HG03354 (cell line): ENCODE measurements at regions not wholly inside any gene's neighbourhood (a gene's known extent, or its start where the extent isn't known, plus 50 kb on each side); places are given as distances from the start of the nearest gene placed in this dataset.

Source experiments
- ATAC-seq: cut with Tn5 transposase; IDR thresholded peaks from one replicate; pipeline ENCODE4 v1.9.1; 2021; ENCODE audit warnings: mild to moderate bottlenecking; ENCODE audit not compliant: unreplicated experiment, poor library complexity, severe bottlenecking

DNA sequence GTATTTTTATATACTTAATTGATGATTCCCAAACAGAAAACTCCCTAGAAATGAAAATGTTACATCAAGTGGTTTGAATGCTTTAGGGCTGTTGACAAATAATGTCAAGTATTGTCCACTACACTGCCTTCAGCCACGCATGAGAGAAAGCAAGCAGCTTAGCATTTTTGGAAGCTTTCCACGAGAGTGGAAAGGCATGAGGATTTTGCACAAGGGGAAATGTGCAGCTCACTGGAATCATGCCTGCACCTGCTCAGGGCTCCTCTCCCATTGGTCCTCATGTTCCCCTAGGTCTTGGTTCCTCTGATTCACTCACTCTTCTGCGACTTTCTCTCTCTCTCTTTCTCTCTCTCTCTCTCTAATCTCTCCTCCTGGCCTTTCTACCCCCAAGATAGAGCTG is 439.5 kb upstream of the CDH4 start:
- ATAC-seq = no peak

- no peak for ATAC-seq
These were observed 439.0 kb upstream of the CDH4 start for GRCh38 chr20:60813066-60813465.

- no peak for ATAC-seq
These were observed 436.4 kb upstream of the CDH4 start for GRCh38 chr20:60815656-60816055.

- ATAC-seq = no peak
These were observed 435.2 kb upstream of the CDH4 start for GRCh38 chr20:60816901-60817300.

- no peak for ATAC-seq
These were observed 434.2 kb upstream of the CDH4 start for GRCh38 chr20:60817891-60818290.

- no peak for ATAC-seq
These were observed 432.6 kb upstream of the CDH4 start for GRCh38 chr20:60819511-60819910.

GRCh38 chr20:60820149-60820548 is 431.9 kb upstream of the CDH4 start:
- no peak for ATAC-seq

DNA sequence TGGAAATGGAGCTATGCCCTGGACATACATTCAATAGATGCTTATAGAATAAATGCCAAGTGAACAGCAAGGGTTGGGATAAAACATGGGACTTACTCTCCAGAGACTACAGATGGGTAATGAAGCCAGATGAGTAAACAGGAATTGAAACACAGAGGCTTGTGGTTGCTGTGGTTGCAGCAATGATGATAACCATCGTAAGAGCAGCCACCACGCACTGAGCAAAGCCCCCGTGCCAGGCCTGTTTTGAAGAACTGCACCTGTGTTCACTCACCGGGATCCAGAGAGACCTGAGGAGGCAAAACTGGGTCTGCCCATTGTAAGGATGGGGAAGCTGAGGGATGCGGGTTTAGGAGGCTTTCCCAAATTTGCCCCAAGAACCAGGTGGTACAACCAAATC is 431.1 kb upstream of the CDH4 start:
- ATAC-seq = no peak

GRCh38 chr20:60822699-60823607 is 429.1 kb upstream of the CDH4 start:
- no peak for ATAC-seq

GRCh38 chr20:60835876-60836275 is 416.2 kb upstream of the CDH4 start:
- ATAC-seq = no peak

DNA sequence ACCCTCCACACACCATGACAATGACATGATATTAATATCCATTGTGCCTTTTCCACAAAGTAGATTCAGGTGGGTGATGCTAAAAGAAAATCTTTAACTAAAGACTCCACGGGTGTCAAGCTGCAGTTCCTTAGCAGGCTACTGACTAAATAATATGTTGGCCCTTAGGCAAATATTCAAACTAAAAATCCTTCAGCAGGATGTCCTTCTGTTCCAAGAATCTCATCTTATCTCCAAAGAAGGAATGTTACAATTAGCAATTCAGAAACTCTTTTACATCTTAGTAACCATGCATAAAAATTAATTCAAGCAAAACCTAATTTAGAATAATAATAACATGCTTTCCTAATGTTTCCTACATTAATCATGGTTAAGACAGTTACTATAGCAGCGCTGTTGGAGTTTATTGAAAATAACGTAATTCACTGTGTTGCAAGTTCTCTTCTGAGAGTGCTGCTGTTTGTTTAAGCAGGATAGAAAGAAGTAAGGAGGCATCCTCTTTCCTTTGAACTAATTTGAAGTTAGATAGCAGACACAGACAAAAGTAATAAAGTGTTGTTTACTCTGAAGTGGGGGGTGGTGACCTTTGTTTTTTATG is 414.8 kb upstream of the CDH4 start:
- no peak for ATAC-seq

- ATAC-seq = no peak
These were observed 413.8 kb upstream of the CDH4 start for GRCh38 chr20:60838297-60838696.

GRCh38 chr20:60840971-60841370 is 411.1 kb upstream of the CDH4 start:
- ATAC-seq = no peak

DNA sequence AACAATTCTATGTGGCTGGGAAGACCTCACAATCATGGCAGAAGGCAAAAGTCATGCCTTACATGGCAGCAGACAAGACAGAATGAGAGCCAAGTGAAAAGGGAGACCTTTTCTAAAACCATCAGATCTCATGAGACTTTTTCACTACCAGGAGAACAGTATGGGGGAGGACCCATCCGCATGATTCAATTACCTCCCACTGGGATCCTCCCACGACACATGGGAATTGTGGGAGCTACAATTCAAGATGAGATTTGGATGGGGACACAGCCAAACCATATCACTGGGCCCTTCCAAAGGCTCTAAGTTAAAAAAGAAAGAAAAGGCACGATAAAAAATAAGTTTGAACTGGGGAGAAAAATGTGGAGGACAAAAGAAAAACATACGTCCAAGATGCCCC is 406.9 kb upstream of the CDH4 start:
- ATAC-seq = no peak

DNA sequence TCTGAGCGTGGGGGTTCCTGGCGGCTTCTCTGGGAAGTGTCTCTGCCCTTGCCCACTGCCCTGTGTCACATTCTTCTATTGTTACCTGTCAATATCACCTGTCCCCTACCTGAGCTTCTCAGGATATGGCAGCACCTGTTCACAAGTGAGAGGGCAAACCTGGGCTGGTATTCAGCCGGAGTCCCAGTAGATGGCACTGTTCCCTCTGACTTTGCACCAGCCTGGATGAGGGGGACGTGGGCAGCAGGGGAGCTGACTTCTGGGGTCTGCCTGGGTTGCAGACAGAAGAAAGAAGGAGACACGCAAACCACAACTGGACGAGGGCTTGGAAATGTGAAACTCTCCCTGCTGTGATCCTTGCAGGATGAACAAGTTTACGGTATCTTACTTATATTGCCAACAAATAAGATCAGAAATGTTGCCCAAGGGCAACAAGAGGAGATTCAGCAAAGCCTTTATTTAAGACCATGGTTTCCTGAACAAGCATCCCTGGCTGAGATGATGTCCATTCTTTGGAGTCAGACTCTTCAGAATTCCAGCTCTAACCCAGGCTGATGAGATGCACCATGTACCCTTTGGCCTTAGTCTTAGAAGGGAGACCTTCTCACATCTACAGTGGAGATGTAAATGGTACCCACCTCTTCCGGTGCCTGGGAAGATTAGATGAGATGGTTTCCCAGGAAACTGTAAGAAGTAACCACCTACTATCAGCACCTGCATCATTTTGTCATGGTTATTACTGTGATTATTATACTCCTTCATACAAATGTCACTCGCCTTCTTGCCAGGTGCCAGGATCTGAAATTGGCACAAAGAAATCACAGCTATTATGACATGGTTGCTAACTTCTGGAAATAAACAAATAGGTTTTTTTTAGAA is 400.0 kb upstream of the CDH4 start:
- no peak for ATAC-seq

DNA sequence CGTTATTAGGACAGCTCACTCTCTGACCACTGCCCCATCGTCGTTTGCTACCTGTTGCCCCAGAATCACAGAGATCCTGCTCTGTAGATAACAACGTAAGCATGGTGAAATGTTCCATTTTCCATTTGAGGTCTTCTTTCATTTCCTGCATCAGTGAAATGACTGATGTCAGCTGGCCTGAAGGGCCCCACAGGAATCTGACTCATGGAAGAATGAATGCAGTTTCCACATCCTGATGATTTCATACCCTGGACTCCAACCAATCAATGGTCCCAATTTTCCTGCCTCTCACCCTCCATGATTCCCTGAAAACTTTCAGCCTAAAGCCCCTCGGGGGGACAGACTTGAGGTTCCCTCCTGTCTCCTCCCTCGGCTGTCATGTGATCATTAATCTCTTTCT is 394.4 kb upstream of the CDH4 start:
- no peak for ATAC-seq

- no peak for ATAC-seq
These were observed 389.5 kb upstream of the CDH4 start for GRCh38 chr20:60862601-60863000.

- no peak for ATAC-seq
These were observed 388.5 kb upstream of the CDH4 start for GRCh38 chr20:60863548-60863947.

DNA sequence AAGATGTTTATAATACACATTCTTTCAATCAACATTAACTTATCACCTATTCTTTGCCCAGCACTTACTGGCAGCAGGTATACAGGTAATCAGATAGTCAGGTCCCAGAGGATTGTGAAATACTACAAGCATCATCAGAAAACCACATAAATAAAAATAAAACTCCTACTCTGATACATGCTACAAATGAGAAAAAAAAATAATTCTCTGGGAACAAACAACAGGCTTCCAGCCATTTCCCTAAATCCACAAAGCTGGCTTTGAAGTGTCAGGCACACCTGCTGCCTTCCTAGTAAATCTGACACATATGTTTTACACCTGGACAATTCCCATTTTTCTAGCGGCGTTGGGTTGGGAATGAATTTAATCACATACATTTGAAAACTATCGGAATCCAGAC is 384.5 kb upstream of the CDH4 start:
- no peak for ATAC-seq

DNA sequence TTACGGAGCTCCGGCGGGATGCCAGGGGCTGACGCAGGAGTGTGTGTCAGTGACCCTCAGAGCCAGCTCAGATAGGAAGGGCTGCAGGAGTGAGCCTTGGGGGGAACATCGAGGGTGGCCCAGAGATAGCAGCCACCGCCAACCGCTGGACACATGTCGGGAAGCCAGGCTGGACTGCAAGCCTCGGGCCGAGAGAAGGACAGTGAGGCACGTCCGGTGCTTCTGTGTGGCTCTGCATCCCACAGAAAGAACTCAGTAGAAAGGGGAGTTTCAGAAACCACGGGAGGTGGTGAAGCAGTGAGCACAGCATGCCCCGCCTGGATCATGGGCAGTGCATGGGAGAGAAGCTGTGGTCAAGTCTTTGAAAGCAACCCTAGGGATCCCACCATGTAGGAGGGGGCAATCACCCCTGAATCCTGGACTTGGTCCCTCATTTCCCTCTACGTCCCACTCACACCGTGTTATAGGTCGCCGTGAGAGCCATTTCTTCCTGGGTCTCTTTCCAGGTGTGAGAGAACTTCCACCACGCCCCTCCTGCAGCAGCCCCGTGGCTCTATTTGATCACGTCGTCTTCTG is 383.7 kb upstream of the CDH4 start:
- ATAC-seq = no peak
